ENCODE measurements at regions not wholly inside any gene's neighbourhood (a gene's known extent, or its start where the extent isn't known, plus 50 kb on each side); places are given as distances from the start of the nearest gene placed in this dataset.

GRCh38 chr4:145346081-145346480, 135.6 kb upstream of the SMAD1 start:
- DNase-seq (ENCODE audit: low read depth) = no peak

- no peak for DNase-seq (ENCODE audit: low read depth)
Observed at GRCh38 chr4:145345401-145345800, 136.3 kb upstream of the SMAD1 start.

GRCh38 chr4:145341381-145341780, 140.3 kb upstream of the SMAD1 start:
- DNase-seq (ENCODE audit: low read depth) = no peak

- no peak for DNase-seq (ENCODE audit: low read depth)
Observed at GRCh38 chr4:145340071-145340675, 141.5 kb upstream of the SMAD1 start.

- no peak for DNase-seq (ENCODE audit: low read depth)
Observed at GRCh38 chr4:145339075-145339725, 142.5 kb upstream of the SMAD1 start.

GRCh38 chr4:145338568-145338967, 143.1 kb upstream of the SMAD1 start:
- DNase-seq (ENCODE audit: low read depth) = no peak

- no peak for DNase-seq (ENCODE audit: low read depth)
Observed at GRCh38 chr4:145337391-145337790, 144.3 kb upstream of the SMAD1 start.

- no peak for DNase-seq (ENCODE audit: low read depth)
Observed at GRCh38 chr4:145333786-145334185, 147.9 kb upstream of the SMAD1 start.

GRCh38 chr4:145326491-145326890, 146.1 kb upstream of the OTUD4 start:
- peak; percentile 4 for DNase-seq (ENCODE audit: low read depth)

- no peak for DNase-seq (ENCODE audit: low read depth)
Observed at GRCh38 chr4:145324161-145324560, 143.8 kb upstream of the OTUD4 start.

GRCh38 chr4:145320294-145320693, 139.9 kb upstream of the OTUD4 start:
- DNase-seq (ENCODE audit: low read depth) = peak; percentile 19

- DNase-seq (ENCODE audit: low read depth) = no peak
Observed at GRCh38 chr4:145319751-145320150, 139.4 kb upstream of the OTUD4 start.

- DNase-seq (ENCODE audit: low read depth) = no peak
Observed at GRCh38 chr4:145316897-145317574, 136.6 kb upstream of the OTUD4 start.

GRCh38 chr4:145315811-145316225, 135.4 kb upstream of the OTUD4 start:
- no peak for DNase-seq (ENCODE audit: low read depth)

GRCh38 chr4:145308598-145308997, 128.2 kb upstream of the OTUD4 start:
- DNase-seq (ENCODE audit: low read depth) = no peak

- no peak for DNase-seq (ENCODE audit: low read depth)
Observed at GRCh38 chr4:145307763-145308430, 127.5 kb upstream of the OTUD4 start.

GRCh38 chr4:145307120-145307519, 126.7 kb upstream of the OTUD4 start:
- DNase-seq (ENCODE audit: low read depth) = no peak

- DNase-seq (ENCODE audit: low read depth) = no peak
Observed at GRCh38 chr4:145302725-145303124, 122.3 kb upstream of the OTUD4 start.

GRCh38 chr4:145301386-145302080, 121.1 kb upstream of the OTUD4 start:
- no peak for DNase-seq (ENCODE audit: low read depth)

GRCh38 chr4:145299380-145300076, 119.1 kb upstream of the OTUD4 start:
- peak; percentile 58 for DNase-seq (ENCODE audit: low read depth)

- DNase-seq (ENCODE audit: low read depth) = no peak
Observed at GRCh38 chr4:145298885-145299284, 118.5 kb upstream of the OTUD4 start.

Measured in M059J (cell line).